Heart right ventricle (tissue), 16 donors: ENCODE measurements at regions not wholly inside any gene's neighbourhood (a gene's known extent, or its start where the extent isn't known, plus 50 kb on each side); places are given as distances from the start of the nearest gene placed in this dataset.

Experiments used
- ATAC-seq, 8 donors: fragments of 200-7000 bp; cut with Tn5 transposase; one replicate each; pipeline ENCODE4 v1.9.1; 2020; ENCODE audit warnings: mild to moderate bottlenecking in 8 of 8, moderate library complexity in 8 of 8, moderate number of reproducible peaks in 1 of 8
- DNase-seq, 2 donors: peaks; one replicate each; pipeline ENCODE4 v3.0.0-alpha.2; 2020
- H3K27ac ChIP-seq, 10 donors: fragments of 200-600 bp; sonication (generic) in 2 of 10; one replicate each; pipeline versions ENCODE4 v1.5.0 to v1.8.0; 2020 to 2022; ENCODE audit warnings: mild to moderate bottlenecking in 3 of 10
- H3K27me3 ChIP-seq, 7 donors: fragments of 200-600 bp; one replicate each; pipeline ENCODE4 v1.8.0; 2021 to 2022; ENCODE audit warnings: mild to moderate bottlenecking in 2 of 7
- H3K36me3 ChIP-seq, 9 donors: fragments of 200-600 bp; sonication (generic) in 1 of 9; one replicate each; pipeline versions ENCODE4 v1.5.0 to v1.8.0; 2020 to 2022; ENCODE audit warnings: mild to moderate bottlenecking in 2 of 9
- H3K4me1 ChIP-seq, 9 donors: fragments of 200-600 bp; sonication (generic) in 1 of 9; one replicate each; pipeline versions ENCODE4 v1.5.0 to v1.8.0; 2020 to 2022; ENCODE audit warnings: mild to moderate bottlenecking in 4 of 9
- H3K4me3 ChIP-seq, 10 donors: fragments of 200-600 bp; sonication (generic) in 2 of 10; one replicate each; pipeline versions ENCODE4 v1.5.0 to v1.8.0; 2020 to 2022; ENCODE audit warnings: mild to moderate bottlenecking in 7 of 10, moderate library complexity in 2 of 10
- H3K9me3 ChIP-seq, 11 donors: fragments of 200-600 bp in 10 of 11; sonication (generic) in 2 of 11; one replicate each; pipeline versions ENCODE4 v1.5.0 to v1.8.0; 2013 to 2022; ENCODE audit warnings: mild to moderate bottlenecking in 2 of 11, control low read depth in 1 of 11, moderate library complexity in 1 of 11
- WGBS, 2 donors: extraction: QIAGEN DNeasy Blood & Tissue Kit; methylation state at CpG; one replicate each; pipeline ENCODE4 v1.1.7; 2013; ENCODE audit warnings: inconsistent platforms in 1 of 2; 5-methylcytosine and 5-hydroxymethylcytosine counted together
- intact Hi-C, 10 donors: fragments of 100-400 bp; cut with DNase I; formaldehyde crosslinking; loops; one replicate each; pipeline versions ENCODE4 v1.11.1 to v1.14.2; 2022
- TF ChIP-seq, protein P1 (sequence below), 9 donors: fragments of 200-600 bp; sonication (generic) in 2 of 9; IDR thresholded peaks; one replicate each; pipeline versions ENCODE4 v1.5.0 to v1.8.0; 2021 to 2022; ENCODE audit warnings: antibody characterized with exemption in 9 of 9, mild to moderate bottlenecking in 5 of 9, moderate library complexity in 1 of 9
- donor health status: Arrhythmogenic right ventricular cardiomyopathy.
- donor health status: ischemic (EF 13 %, LVEDD 7.1; RV severe dilation, severe dysfunction).
- donor health status: healthy with polysubstance abuse.
- donor health status: DM: no; HTN: yes; CAD: no.
- donor health status: DM: no; HTN: no; CAD: no.
- donor health status: ischemic (EF 25% LVEDD 6.9; RV normal size, moderate dysfunction).
- donor health status: ischemic (EF 25% LVEDD 5.7; RV mildly dilated, moderate dysfunction).
- donor health status: healthy.
- donor health status: DM: yes; HTN: yes; CAD: no.
- donor health status: Ischemic cardiomyopathy.
- donor health status: ischemic (EF 35%, LVEDD 5.7; RV mildly dilated, moderate dysfunction).
- donor health status: nonischemic (EF 11% LVEDD 7.7; RV severe dilation, severe dysfunction).
- donor health status: DM: yes; HTN: yes; CAD: no.
- donor health status: PGD.
- donor health status: ischemic (EF 29% LVEDD 5.4; RV normal size, mild dysfunction).
- donor health status: nonischemic (EF 23%, LVEDD 6.1; RV moderate dilation, normal function).

DNA sequence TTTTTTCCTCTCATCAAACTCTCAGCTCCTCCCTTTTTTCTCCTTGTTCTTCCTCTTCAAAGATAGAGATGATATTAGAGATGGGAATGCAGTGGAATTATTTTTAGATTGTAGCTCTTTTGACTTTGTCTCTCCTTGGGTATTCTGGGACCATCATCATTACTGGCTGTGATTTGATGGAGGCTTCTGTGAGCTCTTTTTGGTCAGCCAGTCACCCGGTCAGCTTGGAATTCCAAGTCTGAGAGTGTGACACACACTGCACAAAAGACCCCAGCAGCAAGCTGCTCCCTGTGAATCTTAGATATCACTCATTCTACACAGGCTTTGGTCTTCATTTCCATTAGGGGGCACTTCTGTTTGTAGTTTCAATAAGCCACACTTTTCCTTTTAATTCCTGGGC is 51.6 kb upstream of the NEK7 start:
- Histone ChIP-seq H3K4me1 (no peaks in the 10 kb centered on the region), H3K27me3 (no peaks in the 10 kb centered on the region), H3K4me3 (no peak overlapping the region), H3K36me3 (no peaks in the 10 kb centered on the region), H3K9me3 (no peaks in the 10 kb centered on the region), H3K27ac (no peak overlapping the region)
- 43 to 45% methylated on average over 1 of the region's 1 CpG for WGBS, 2 donors
- TF ChIP-seq, protein P1, sequence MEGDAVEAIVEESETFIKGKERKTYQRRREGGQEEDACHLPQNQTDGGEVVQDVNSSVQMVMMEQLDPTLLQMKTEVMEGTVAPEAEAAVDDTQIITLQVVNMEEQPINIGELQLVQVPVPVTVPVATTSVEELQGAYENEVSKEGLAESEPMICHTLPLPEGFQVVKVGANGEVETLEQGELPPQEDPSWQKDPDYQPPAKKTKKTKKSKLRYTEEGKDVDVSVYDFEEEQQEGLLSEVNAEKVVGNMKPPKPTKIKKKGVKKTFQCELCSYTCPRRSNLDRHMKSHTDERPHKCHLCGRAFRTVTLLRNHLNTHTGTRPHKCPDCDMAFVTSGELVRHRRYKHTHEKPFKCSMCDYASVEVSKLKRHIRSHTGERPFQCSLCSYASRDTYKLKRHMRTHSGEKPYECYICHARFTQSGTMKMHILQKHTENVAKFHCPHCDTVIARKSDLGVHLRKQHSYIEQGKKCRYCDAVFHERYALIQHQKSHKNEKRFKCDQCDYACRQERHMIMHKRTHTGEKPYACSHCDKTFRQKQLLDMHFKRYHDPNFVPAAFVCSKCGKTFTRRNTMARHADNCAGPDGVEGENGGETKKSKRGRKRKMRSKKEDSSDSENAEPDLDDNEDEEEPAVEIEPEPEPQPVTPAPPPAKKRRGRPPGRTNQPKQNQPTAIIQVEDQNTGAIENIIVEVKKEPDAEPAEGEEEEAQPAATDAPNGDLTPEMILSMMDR (IDR thresholded peaks at IDR 0.05), result no peak
- DNase-seq, result no peak
- intact Hi-C loops, result no loop called here
- ATAC-seq, result no peak

DNA sequence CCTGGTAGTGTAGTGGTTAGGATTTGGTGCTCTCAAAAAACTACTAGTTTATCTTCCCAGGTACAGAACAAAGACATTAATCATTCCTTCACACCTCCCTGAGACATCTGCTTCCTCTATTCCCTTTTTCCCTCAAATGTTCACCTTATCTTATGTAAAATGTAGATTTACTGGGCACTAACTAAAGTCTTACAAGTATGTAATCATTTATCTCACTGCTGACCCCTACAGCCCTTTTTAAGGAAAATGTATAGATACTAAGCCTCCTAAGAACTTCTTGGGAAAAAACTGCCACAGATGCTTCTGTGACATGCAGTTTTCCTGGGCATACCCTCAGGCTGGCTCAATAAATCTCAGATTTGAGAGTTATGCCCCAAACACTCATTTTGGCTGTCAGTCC is 50.8 kb upstream of the NEK7 start:
- no peaks in the 10 kb centered on the region for H3K9me3 ChIP-seq
- TF ChIP-seq, protein P1 (IDR thresholded peaks at IDR 0.05), result no peak
- H3K4me1 ChIP-seq, result no peaks in the 10 kb centered on the region
- H3K27me3 ChIP-seq, result no peaks in the 10 kb centered on the region
- ATAC-seq (no peak), DNase-seq (no peak)
- no peak overlapping the region for H3K27ac ChIP-seq
- no peaks in the 10 kb centered on the region for H3K36me3 ChIP-seq
- intact Hi-C loops, result no loop called here
- no peak overlapping the region for H3K4me3 ChIP-seq
